Neural progenitor cell (in vitro differentiated cells): ENCODE measurements at regions not wholly inside any gene's neighbourhood (a gene's known extent, or its start where the extent isn't known, plus 50 kb on each side); places are given as distances from the start of the nearest gene placed in this dataset.
A peak's percentile ranks its signal among the peaks of the same experiment; 100 is the strongest.

Experiments used
- DNase-seq: peaks from one replicate; pipeline ENCODE4 v3.0.0-alpha.2; 2016; ENCODE audit warnings: low spot score
- H2AFZ ChIP-seq: fragments of 200-600 bp; sonication (generic); replicated peaks from 2 replicates; pipeline ENCODE4 v1.6.1; 2016; ENCODE audit warnings: antibody characterized with exemption
- H3F3A ChIP-seq: fragments of 200-600 bp; sonication (generic); 2 replicates; pipeline ENCODE4 v1.6.1; 2016; ENCODE audit warnings: antibody characterized with exemption, low read depth
- H3K27ac ChIP-seq: fragments of 200-600 bp; sonication (generic); 2 replicates; pipeline ENCODE4 v1.5.1; 2016; ENCODE audit warnings: mild to moderate bottlenecking
- H3K27me3 ChIP-seq: fragments of 200-600 bp; sonication (generic); 2 replicates; pipeline ENCODE4 v1.6.1; 2016; ENCODE audit warnings: mild to moderate bottlenecking, moderate library complexity
- H3K36me3 ChIP-seq: fragments of 200-600 bp; sonication (generic); 2 replicates; pipeline ENCODE4 v1.5.1; 2016
- H3K4me1 ChIP-seq: fragments of 200-600 bp; sonication (generic); 2 replicates; pipeline ENCODE4 v1.6.1; 2016; ENCODE audit warnings: mixed run types
- H3K4me2 ChIP-seq: fragments of 200-600 bp; sonication (generic); 2 replicates; pipeline ENCODE4 v1.6.1; 2016
- H3K4me3 ChIP-seq: fragments of 200-600 bp; sonication (generic); 2 replicates; pipeline ENCODE4 v1.5.1; 2016
- H3K79me2 ChIP-seq: fragments of 200-600 bp; sonication (generic); 2 replicates; pipeline ENCODE4 v1.6.1; 2016; ENCODE audit warnings: low read depth
- H3K9ac ChIP-seq: fragments of 200-600 bp; sonication (generic); 2 replicates; pipeline ENCODE4 v1.6.1; 2016
- H3K9me3 ChIP-seq: fragments of 200-600 bp; sonication (generic); 2 replicates; pipeline ENCODE4 v1.5.1; 2016; ENCODE audit warnings: low read depth
- H4K20me1 ChIP-seq: fragments of 200-600 bp; sonication (generic); 2 replicates; pipeline ENCODE4 v1.6.1; 2016; ENCODE audit warnings: low read depth
- H3K27ac Mint-ChIP-seq: 3 replicates; pipeline ENCODE4 v1.8.0; 2021; ENCODE audit warnings: mixed read lengths
- H3K27me3 Mint-ChIP-seq: 2 replicates; pipeline ENCODE4 v1.8.0; 2022; ENCODE audit warnings: low read depth, mild to moderate bottlenecking, inconsistent platforms, moderate library complexity, mixed read lengths; ENCODE audit not compliant: insufficient read depth
- H3K36me3 Mint-ChIP-seq: 3 replicates; pipeline ENCODE4 v1.8.0; 2021; ENCODE audit warnings: mixed read lengths
- H3K4me1 Mint-ChIP-seq: 3 replicates; pipeline ENCODE4 v1.8.0; 2021; ENCODE audit warnings: mixed read lengths
- H3K4me3 Mint-ChIP-seq: 3 replicates; pipeline ENCODE4 v1.8.0; 2021; ENCODE audit warnings: mild to moderate bottlenecking, moderate library complexity, mixed read lengths
- H3K9me3 Mint-ChIP-seq: 3 replicates; pipeline ENCODE4 v1.8.0; 2020; ENCODE audit warnings: mixed read lengths
- CTCF ChIP-seq: fragments of 200-600 bp; sonication (generic); IDR thresholded peaks from 2 replicates; pipeline ENCODE4 v1.5.1; 2017; ENCODE audit warnings: antibody characterized with exemption, mild to moderate bottlenecking
- EZH2 ChIP-seq: fragments of 200-600 bp; sonication (generic); IDR thresholded peaks from 2 replicates; pipeline ENCODE4 v1.6.1; 2017; ENCODE audit warnings: antibody characterized with exemption, mild to moderate bottlenecking, moderate library complexity
- EZH2phosphoT487 ChIP-seq: fragments of 200-600 bp; sonication (generic); IDR thresholded peaks from 2 replicates; pipeline ENCODE4 v1.6.1; 2017; ENCODE audit warnings: antibody characterized with exemption

DNA sequence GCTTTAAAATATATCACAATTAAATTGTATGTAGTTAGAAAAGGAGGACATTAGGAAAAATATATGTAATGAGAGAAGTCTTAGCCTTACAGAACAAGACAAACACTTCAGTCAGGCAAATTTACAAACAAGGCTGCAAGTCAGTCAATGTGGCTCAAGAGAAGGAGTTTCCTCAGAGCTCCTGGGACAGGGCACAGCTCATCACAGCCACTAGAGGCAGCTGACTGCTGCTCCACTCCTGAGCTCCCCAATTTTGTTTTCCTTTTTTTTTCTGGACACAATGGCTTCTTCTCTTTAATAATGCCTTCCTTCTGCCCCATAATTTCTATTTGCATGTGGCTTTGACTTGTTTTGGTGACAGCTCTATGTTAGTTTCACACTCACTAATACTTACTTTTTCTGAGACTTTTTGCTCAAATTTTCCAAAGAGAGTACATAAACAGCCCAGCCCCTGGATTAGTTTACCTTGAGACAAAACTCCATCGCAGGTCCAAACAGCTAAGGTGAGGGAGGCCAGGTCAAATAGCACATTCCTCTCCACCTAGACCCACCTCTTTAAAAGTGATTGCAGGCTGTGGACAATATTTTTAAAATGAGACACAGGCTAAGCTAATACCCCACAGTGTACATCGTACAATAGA is 850.4 kb upstream of the FRG1 start:
- peaks cover 3% of the 10 kb centered on the region for H3K4me1 ChIP-seq
- no peaks in the 10 kb centered on the region for H3K36me3 ChIP-seq
- H3K9me3 ChIP-seq = no peaks in the 10 kb centered on the region
- H3K4me1 Mint-ChIP-seq = no peaks in the 10 kb centered on the region
- H3K27ac ChIP-seq = no peak overlapping the region
- no peak overlapping the region for H3K4me2 ChIP-seq
- no peaks in the 10 kb centered on the region for H3K9me3 Mint-ChIP-seq
- no peaks in the 10 kb centered on the region for H4K20me1 ChIP-seq
- no peak overlapping the region for H3K4me3 ChIP-seq
- no peak overlapping the region for H3K4me3 Mint-ChIP-seq
- H3K79me2 ChIP-seq = no peaks in the 10 kb centered on the region
- no peaks in the 10 kb centered on the region for H3K27me3 ChIP-seq
- no peaks in the 10 kb centered on the region for H3K36me3 Mint-ChIP-seq
- H3F3A ChIP-seq = no peaks in the 10 kb centered on the region
- peak; percentile 66 for DNase-seq
- no peak overlapping the region for H3K9ac ChIP-seq
- H3K27me3 Mint-ChIP-seq = no peaks in the 10 kb centered on the region
- TF ChIP-seq CTCF = peak; percentile 73
- no peak for TF ChIP-seq EZH2
- peak overlapping the region; percentile 70 for H2AFZ ChIP-seq
- no peak overlapping the region for H3K27ac Mint-ChIP-seq

DNA sequence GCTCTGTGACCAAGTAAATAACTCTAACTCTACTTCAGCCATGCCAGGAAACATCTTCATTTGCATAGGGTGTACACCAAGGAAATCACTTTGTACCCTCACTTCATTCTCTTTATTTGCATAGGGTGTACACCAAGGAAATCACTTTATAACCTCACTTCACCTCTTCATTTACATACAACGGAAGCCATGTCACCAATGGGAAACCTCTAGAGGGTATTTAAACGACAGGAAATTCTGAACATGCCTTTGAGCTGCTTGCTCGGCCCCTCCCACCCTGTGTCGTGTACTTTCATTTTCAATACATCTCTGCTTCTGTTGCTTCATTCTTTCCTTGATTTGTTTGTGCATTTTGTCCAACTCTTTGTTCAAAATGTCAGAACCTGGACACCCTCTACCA is 848.1 kb upstream of the FRG1 start:
- peak overlapping the region; percentile 60 for H2AFZ ChIP-seq

GRCh38 chr4:189096108-189096507 is 844.6 kb upstream of the FRG1 start:
- H3K27ac ChIP-seq = no peak overlapping the region
- H4K20me1 ChIP-seq = no peaks in the 10 kb centered on the region
- no peak overlapping the region for H3K9ac ChIP-seq
- no peaks in the 10 kb centered on the region for H3K36me3 ChIP-seq
- no peaks in the 10 kb centered on the region for H3K27me3 Mint-ChIP-seq
- no peaks in the 10 kb centered on the region for H3K4me1 Mint-ChIP-seq
- no peak for DNase-seq
- H3K4me2 ChIP-seq = no peak overlapping the region
- H3K79me2 ChIP-seq = no peaks in the 10 kb centered on the region
- H3K36me3 Mint-ChIP-seq = no peaks in the 10 kb centered on the region
- H3F3A ChIP-seq = no peaks in the 10 kb centered on the region
- H3K4me1 ChIP-seq = no peaks in the 10 kb centered on the region
- H3K27me3 ChIP-seq = no peaks in the 10 kb centered on the region
- no peaks in the 10 kb centered on the region for H3K9me3 ChIP-seq
- no peak for TF ChIP-seq CTCF
- TF ChIP-seq EZH2phosphoT487 = no peak
- no peak for TF ChIP-seq EZH2
- no peak overlapping the region for H3K4me3 Mint-ChIP-seq
- no peak overlapping the region for H2AFZ ChIP-seq
- no peaks in the 10 kb centered on the region for H3K9me3 Mint-ChIP-seq
- no peak overlapping the region for H3K27ac Mint-ChIP-seq
- no peak overlapping the region for H3K4me3 ChIP-seq

More for the DNA sequence above, 848.1 kb upstream of the FRG1 start:
- Histone ChIP-seq H3K9me3 (no peaks in the 10 kb centered on the region), H3K79me2 (no peaks in the 10 kb centered on the region), H3K4me1 (peaks cover 3% of the 10 kb centered on the region), H3K9ac (no peak overlapping the region), H3K27ac (no peak overlapping the region), H3F3A (no peaks in the 10 kb centered on the region), H3K27me3 (no peaks in the 10 kb centered on the region), H3K4me3 (no peak overlapping the region), H4K20me1 (no peaks in the 10 kb centered on the region), H3K4me2 (no peak overlapping the region), H3K36me3 (no peaks in the 10 kb centered on the region)
- Mint-ChIP-seq H3K36me3 (no peaks in the 10 kb centered on the region), H3K27ac (no peak overlapping the region), H3K4me1 (no peaks in the 10 kb centered on the region), H3K4me3 (no peak overlapping the region), H3K27me3 (no peaks in the 10 kb centered on the region), H3K9me3 (no peaks in the 10 kb centered on the region)
- TF ChIP-seq EZH2phosphoT487 (no peak), CTCF (no peak), EZH2 (no peak)
- no peak for DNase-seq
